Left lung (tissue), 4 donors: ENCODE measurements at regions not wholly inside any gene's neighbourhood (a gene's known extent, or its start where the extent isn't known, plus 50 kb on each side); places are given as distances from the start of the nearest gene placed in this dataset.

Experiments used
- ATAC-seq: fragments of 200-7000 bp; cut with Tn5 transposase; one replicate; pipeline ENCODE4 v1.9.1; 2020; ENCODE audit warnings: moderate library complexity
- DNase-seq, 4 donors: peaks; one replicate each; pipeline ENCODE4 v3.0.0-alpha.2; 2013 to 2020
- H3K27ac ChIP-seq, 2 donors: fragments of 200-600 bp; sonication (generic) in 1 of 2; one replicate each; pipeline versions ENCODE4 v1.5.0 to v1.8.0; 2020 to 2021
- H3K27me3 ChIP-seq, 2 donors: fragments of 200-600 bp; sonication (generic) in 1 of 2; one replicate each; pipeline versions ENCODE4 v1.5.0 to v1.8.0; 2020 to 2021
- H3K36me3 ChIP-seq, 2 donors: fragments of 200-600 bp; sonication (generic) in 1 of 2; one replicate each; pipeline versions ENCODE4 v1.5.0 to v1.8.0; 2020 to 2021
- H3K4me1 ChIP-seq, 2 donors: fragments of 200-600 bp; one replicate each; pipeline ENCODE4 v1.8.0; 2021
- H3K4me3 ChIP-seq, 2 donors: fragments of 200-600 bp; sonication (generic) in 1 of 2; one replicate each; pipeline versions ENCODE4 v1.5.0 to v1.8.0; 2020 to 2021; ENCODE audit warnings: mild to moderate bottlenecking in 1 of 2
- H3K9me3 ChIP-seq, 2 donors: fragments of 200-600 bp; sonication (generic) in 1 of 2; one replicate each; pipeline versions ENCODE4 v1.5.0 to v1.8.0; 2020 to 2021
- CTCF ChIP-seq, 2 donors: fragments of 200-600 bp; sonication (generic) in 1 of 2; IDR thresholded peaks; one replicate each; pipeline versions ENCODE4 v1.5.0 to v1.8.0; 2021; ENCODE audit warnings: antibody characterized with exemption in 2 of 2
- intact Hi-C, 2 donors: fragments of 100-400 bp; cut with DNase I; formaldehyde crosslinking; loops; one replicate each; pipeline versions ENCODE4 v1.11.2 to v1.14.2; 2022
- donor health status: DM: no; HTN: yes; CAD: no.
- donor health status: DM: no; HTN: no; CAD: no.

GRCh38 chr6:14681699-14682487 lies 564.0 kb upstream of the JARID2 start:
- no peak for DNase-seq
- no peaks in the 10 kb centered on the region for H3K9me3 ChIP-seq
- intact Hi-C loops: no loop called here
- peaks cover 0 to 4% of the 10 kb centered on the region in 2 donors for H3K4me1 ChIP-seq
- H3K36me3 ChIP-seq: no peaks in the 10 kb centered on the region
- H3K4me3 ChIP-seq: no peak overlapping the region
- no peak overlapping the region for H3K27ac ChIP-seq
- H3K27me3 ChIP-seq: no peaks in the 10 kb centered on the region
- ATAC-seq: peak; percentile 34
- TF ChIP-seq CTCF (IDR thresholded peaks at IDR 0.05): no peak

GRCh38 chr6:14682812-14683211 lies 563.1 kb upstream of the JARID2 start:
- Histone ChIP-seq H3K4me3 (no peak overlapping the region), H3K27ac (no peak overlapping the region), H3K9me3 (no peaks in the 10 kb centered on the region), H3K27me3 (no peaks in the 10 kb centered on the region), H3K4me1 (peaks cover 0 to 4% of the 10 kb centered on the region in 2 donors), H3K36me3 (no peaks in the 10 kb centered on the region)
- TF ChIP-seq CTCF (IDR thresholded peaks at IDR 0.05): no peak
- DNase-seq: no peak
- ATAC-seq: peak; percentile 44
- intact Hi-C loops: no loop called here

- Histone ChIP-seq H3K27me3 (no peaks in the 10 kb centered on the region), H3K9me3 (no peaks in the 10 kb centered on the region), H3K27ac (no peak overlapping the region), H3K4me1 (no peaks in the 10 kb centered on the region), H3K36me3 (no peaks in the 10 kb centered on the region), H3K4me3 (no peak overlapping the region)
- no peak for TF ChIP-seq CTCF (IDR thresholded peaks at IDR 0.05)
- DNase-seq (no peak), ATAC-seq (no peak)
- intact Hi-C loops: no loop called here
Measured at GRCh38 chr6:14689639-14690038, 556.2 kb upstream of the JARID2 start.

GRCh38 chr6:14690120-14691056 lies 555.5 kb upstream of the JARID2 start:
- H3K4me3 ChIP-seq: no peak overlapping the region
- no peaks in the 10 kb centered on the region for H3K27me3 ChIP-seq
- ATAC-seq (no peak), DNase-seq (no peak)
- no peak overlapping the region for H3K27ac ChIP-seq
- H3K9me3 ChIP-seq: no peaks in the 10 kb centered on the region
- TF ChIP-seq CTCF (IDR thresholded peaks at IDR 0.05): no peak
- H3K36me3 ChIP-seq: no peaks in the 10 kb centered on the region
- intact Hi-C loops: no loop called here
- no peaks in the 10 kb centered on the region for H3K4me1 ChIP-seq

- Histone ChIP-seq H3K27ac (no peak overlapping the region), H3K4me1 (no peaks in the 10 kb centered on the region), H3K9me3 (no peaks in the 10 kb centered on the region), H3K4me3 (no peak overlapping the region), H3K36me3 (no peaks in the 10 kb centered on the region), H3K27me3 (no peaks in the 10 kb centered on the region)
- ATAC-seq (no peak), DNase-seq (no peak)
- intact Hi-C loops: no loop called here
- no peak for TF ChIP-seq CTCF (IDR thresholded peaks at IDR 0.05)
Measured at GRCh38 chr6:14692208-14692607, 553.7 kb upstream of the JARID2 start.
